Mesodermal cell (in vitro differentiated cells): ENCODE measurements at regions not wholly inside any gene's neighbourhood (a gene's known extent, or its start where the extent isn't known, plus 50 kb on each side); places are given as distances from the start of the nearest gene placed in this dataset.

Experiments
- H3K27ac ChIP-seq: 2 replicates; pipeline ENCODE4 v1.7.0; 2013; ENCODE audit warnings: mild to moderate bottlenecking, low read depth, low read length, moderate library complexity; ENCODE audit not compliant: severe bottlenecking
- H3K36me3 ChIP-seq: 2 replicates; pipeline ENCODE4 v1.7.1; 2013; ENCODE audit warnings: mild to moderate bottlenecking, low read length, moderate library complexity; ENCODE audit not compliant: control insufficient read depth, insufficient read depth
- H3K4me1 ChIP-seq: one replicate; pipeline ENCODE4 v1.7.1; 2013; ENCODE audit warnings: mild to moderate bottlenecking, low read length; ENCODE audit not compliant: insufficient read depth, control insufficient read depth, poor library complexity, severe bottlenecking
- H3K4me3 ChIP-seq: 2 replicates; pipeline ENCODE4 v1.7.0; 2013; ENCODE audit warnings: low read length, control low read depth, mild to moderate bottlenecking; ENCODE audit not compliant: insufficient read depth, poor library complexity, severe bottlenecking; ENCODE audit errors: extremely low read depth
- H3K9me3 ChIP-seq: 2 replicates; pipeline ENCODE4 v1.7.1; 2013; ENCODE audit warnings: mild to moderate bottlenecking, low read length, moderate library complexity; ENCODE audit not compliant: control insufficient read depth
- WGBS, 2 experiments: methylation state at CpG; one replicate each; pipeline ENCODE4 v1.1.5; 2013; ENCODE audit warnings: missing lambda C conversion rate in 2 of 2; ENCODE audit not compliant: insufficient coverage in 2 of 2; 5-methylcytosine and 5-hydroxymethylcytosine counted together

DNA sequence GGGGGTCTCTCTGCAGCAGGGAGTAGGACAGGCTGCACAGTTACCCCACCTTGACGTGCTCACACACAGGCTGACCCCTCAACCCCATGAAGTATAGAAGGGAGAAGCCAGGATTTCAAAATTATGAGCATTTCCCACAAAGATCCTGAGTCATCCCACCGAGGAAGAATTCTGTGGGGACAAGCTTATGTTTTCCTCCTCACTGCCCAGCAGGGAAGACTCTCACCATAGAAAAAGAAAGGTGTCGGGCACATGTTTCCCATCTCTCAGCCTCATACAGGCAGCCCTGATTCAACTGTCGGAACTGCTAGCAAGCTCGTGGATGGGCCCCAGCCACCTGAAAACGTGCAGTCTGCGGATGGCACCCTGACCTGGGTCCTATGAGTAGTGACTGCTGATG is 499.7 kb upstream of the MKI67 start:
- H3K36me3 ChIP-seq: no peaks in the 10 kb centered on the region
- H3K4me3 ChIP-seq: no peak overlapping the region
- 67 to 88% methylated on average over 3 to 5 of the region's 7 CpGs for WGBS, 2 experiments
- no peaks in the 10 kb centered on the region for H3K9me3 ChIP-seq
- H3K4me1 ChIP-seq: peaks cover 12% of the 10 kb centered on the region
- no peak overlapping the region for H3K27ac ChIP-seq

- H3K4me3 ChIP-seq: no peak overlapping the region
- WGBS, 2 experiments: 92 to 95% methylated on average over 6 of the region's 6 CpGs
- H3K4me1 ChIP-seq: peaks cover 15% of the 10 kb centered on the region
- H3K36me3 ChIP-seq: no peaks in the 10 kb centered on the region
- H3K9me3 ChIP-seq: no peaks in the 10 kb centered on the region
- H3K27ac ChIP-seq: no peak overlapping the region
Measured at GRCh38 chr10:128626397-128627000, 500.3 kb upstream of the MKI67 start.

GRCh38 chr10:128627811-128628210 is 501.6 kb upstream of the MKI67 start:
- 90 to 92% methylated on average over 2 to 7 of the region's 7 CpGs for WGBS, 2 experiments
- peaks cover 15% of the 10 kb centered on the region for H3K4me1 ChIP-seq
- no peak overlapping the region for H3K27ac ChIP-seq
- no peak overlapping the region for H3K4me3 ChIP-seq
- no peaks in the 10 kb centered on the region for H3K36me3 ChIP-seq
- H3K9me3 ChIP-seq: no peaks in the 10 kb centered on the region

DNA sequence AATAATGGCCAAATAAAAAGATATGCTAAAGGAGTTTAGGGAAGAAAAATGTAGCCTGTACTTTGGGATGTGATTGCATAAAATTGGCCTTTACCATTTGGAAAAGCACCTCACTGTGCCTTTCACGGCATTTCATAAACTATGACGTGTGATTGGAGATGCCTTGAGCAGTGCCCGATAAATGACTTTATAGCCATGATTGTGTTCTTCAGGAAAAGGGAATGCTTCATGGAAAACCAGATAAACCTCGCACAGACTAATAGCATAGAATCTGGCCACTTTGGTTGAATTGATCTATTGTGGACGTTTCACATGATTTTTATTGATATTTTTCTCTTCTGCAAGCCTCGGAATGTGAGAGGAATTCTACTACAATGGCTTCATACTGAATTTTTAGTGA is 502.0 kb upstream of the MKI67 start:
- 94 to 96% methylated on average over 4 to 6 of the region's 6 CpGs for WGBS, 2 experiments
- H3K36me3 ChIP-seq: no peaks in the 10 kb centered on the region
- H3K4me3 ChIP-seq: no peak overlapping the region
- H3K9me3 ChIP-seq: no peaks in the 10 kb centered on the region
- H3K27ac ChIP-seq: no peak overlapping the region
- peaks cover 15% of the 10 kb centered on the region for H3K4me1 ChIP-seq

GRCh38 chr10:128629111-128630096 is 503.2 kb upstream of the MKI67 start:
- Histone ChIP-seq H3K4me1 (peaks cover 15% of the 10 kb centered on the region), H3K36me3 (no peaks in the 10 kb centered on the region), H3K9me3 (no peaks in the 10 kb centered on the region), H3K4me3 (no peak overlapping the region), H3K27ac (peak overlapping the region; percentile 51)
- 80 to 82% methylated on average over 12 of the region's 17 CpGs for WGBS, 2 experiments

DNA sequence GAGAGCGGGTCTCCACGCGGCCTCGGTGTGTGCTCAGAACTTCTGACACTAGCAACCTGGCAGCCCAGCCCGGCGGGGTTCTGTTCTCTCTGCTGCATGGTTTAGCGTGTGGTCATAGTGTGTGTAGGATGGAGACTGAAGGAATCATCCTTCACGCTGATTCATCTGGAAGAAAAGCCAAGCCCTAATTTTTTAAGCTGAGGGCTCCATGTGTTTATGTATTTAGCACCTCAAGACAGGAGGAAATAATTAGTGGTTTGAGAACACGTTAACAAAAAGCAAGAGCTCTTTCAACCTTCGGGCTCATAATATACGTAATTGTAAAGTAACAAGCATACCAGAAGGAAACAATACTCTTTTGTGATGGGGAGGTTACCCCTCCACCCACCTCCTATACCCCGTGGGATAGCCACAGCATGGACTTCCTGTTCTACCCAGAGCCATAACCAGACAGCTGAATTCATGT is 504.6 kb upstream of the MKI67 start:
- Histone ChIP-seq H3K9me3 (no peaks in the 10 kb centered on the region), H3K36me3 (no peaks in the 10 kb centered on the region), H3K27ac (no peak overlapping the region), H3K4me1 (peaks cover 15% of the 10 kb centered on the region), H3K4me3 (no peak overlapping the region)
- 84 to 91% methylated on average over 3 to 5 of the region's 12 CpGs for WGBS, 2 experiments

DNA sequence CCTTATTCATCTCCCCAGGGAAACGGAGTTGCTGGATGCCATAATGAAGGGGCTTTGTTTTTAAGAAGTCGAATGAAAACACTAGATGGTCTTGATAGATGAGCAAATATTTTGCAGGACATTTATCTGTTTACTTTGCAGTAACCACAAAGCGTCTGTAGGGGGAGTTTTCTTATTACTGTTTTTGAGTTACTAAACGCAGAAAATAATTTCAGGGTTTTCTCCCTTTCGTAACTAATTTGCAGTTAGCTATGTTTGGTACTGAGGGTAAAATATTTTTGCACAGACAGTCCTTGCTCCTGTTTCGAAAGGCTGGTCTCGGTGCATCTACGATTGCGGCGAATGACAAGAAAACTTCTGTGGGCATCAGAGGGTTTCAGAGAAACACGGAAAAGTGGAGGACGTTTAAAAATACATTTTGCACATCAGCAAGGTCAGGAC is 505.6 kb upstream of the MKI67 start:
- Histone ChIP-seq H3K4me1 (peaks cover 15% of the 10 kb centered on the region), H3K4me3 (no peak overlapping the region), H3K27ac (no peak overlapping the region), H3K9me3 (no peaks in the 10 kb centered on the region), H3K36me3 (no peaks in the 10 kb centered on the region)
- WGBS, 2 experiments: 63 to 71% methylated on average over 12 of the region's 12 CpGs

GRCh38 chr10:128632694-128633093 is 506.5 kb upstream of the MKI67 start:
- Histone ChIP-seq H3K4me3 (no peak overlapping the region), H3K4me1 (peaks cover 15% of the 10 kb centered on the region), H3K27ac (no peak overlapping the region), H3K36me3 (no peaks in the 10 kb centered on the region), H3K9me3 (no peaks in the 10 kb centered on the region)
- WGBS, 2 experiments: 94 to 97% methylated on average over 7 of the region's 7 CpGs

DNA sequence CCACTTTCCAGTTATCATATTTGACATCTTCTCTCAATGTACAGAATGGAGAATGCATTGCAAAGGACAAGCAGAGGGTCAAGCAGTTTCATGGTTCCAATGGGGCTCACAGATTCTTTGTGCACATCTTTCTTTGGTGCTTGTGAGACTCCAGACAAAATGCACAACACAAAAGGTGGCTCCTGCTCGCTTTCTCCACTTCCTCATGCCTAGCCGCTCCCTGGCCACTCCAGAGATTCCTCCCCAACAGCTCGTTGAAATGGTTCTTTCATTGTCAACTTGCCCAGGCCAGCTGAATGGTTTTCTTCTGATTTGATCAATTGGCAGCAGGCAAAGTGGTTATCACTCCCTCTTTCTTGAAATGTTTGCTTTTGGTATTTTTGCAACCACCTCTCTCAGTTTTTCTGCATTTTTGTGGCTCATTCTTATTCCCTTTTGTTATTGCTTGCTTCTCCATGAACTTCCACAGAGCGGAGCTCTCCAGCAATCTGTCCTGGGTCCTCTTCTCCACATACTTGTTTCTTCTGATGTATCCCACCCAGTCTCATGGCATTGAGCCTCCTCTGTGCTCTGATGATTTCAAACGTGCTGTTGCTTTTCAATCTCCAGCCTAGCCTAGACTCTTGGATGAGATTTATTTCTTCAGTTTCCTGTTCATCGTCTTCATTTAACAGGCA is 507.8 kb upstream of the MKI67 start:
- Histone ChIP-seq H3K27ac (no peak overlapping the region), H3K4me1 (peaks cover 15% of the 10 kb centered on the region), H3K9me3 (no peaks in the 10 kb centered on the region), H3K36me3 (no peaks in the 10 kb centered on the region), H3K4me3 (no peak overlapping the region)
- 57 to 63% methylated on average over 5 of the region's 6 CpGs for WGBS, 2 experiments

DNA sequence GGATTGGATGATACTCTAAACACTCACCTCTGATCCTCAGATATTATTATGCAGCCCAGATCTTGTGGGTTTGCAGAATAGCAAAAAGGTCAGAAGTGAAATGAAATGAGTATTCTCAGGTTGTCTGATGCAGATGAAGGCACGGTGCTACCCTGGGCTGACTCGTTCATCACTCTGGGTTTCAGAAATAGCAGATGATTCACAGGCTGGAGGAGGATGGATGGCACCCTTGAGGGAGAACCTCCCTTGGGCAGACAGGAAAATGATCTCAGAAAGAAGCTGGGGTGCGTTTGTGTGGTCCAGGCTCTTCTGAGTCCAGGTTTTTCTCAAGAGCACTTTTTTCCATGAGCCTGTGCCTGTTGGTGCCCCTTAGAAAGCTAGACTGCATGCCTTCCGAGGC is 515.8 kb upstream of the MKI67 start:
- Histone ChIP-seq H3K4me1 (peaks cover 9% of the 10 kb centered on the region), H3K9me3 (no peaks in the 10 kb centered on the region), H3K36me3 (no peaks in the 10 kb centered on the region), H3K4me3 (no peak overlapping the region), H3K27ac (peak overlapping the region; percentile 26)
- WGBS, 2 experiments: 61 to 78% methylated on average over 3 of the region's 4 CpGs
